GM12864 (cell line): ENCODE measurements at regions not wholly inside any gene's neighbourhood (a gene's known extent, or its start where the extent isn't known, plus 50 kb on each side); places are given as distances from the start of the nearest gene placed in this dataset.

Source experiments
- DNase-seq: peaks from one replicate; pipeline ENCODE4 v3.0.0-alpha.2; 2011; ENCODE audit warnings: low read depth
- H3K4me3 ChIP-seq: 2 replicates; pipeline ENCODE4 v1.5.1; 2011; ENCODE audit warnings: mild to moderate bottlenecking, low read depth, low read length, control low read depth
- TF ChIP-seq, protein P1 (sequence below): IDR thresholded peaks from 2 replicates; pipeline ENCODE4 v1.5.1; 2011; ENCODE audit warnings: low read depth, mild to moderate bottlenecking, moderate library complexity, low read length, control low read depth, inconsistent platforms; ENCODE audit errors: missing control alignments

- TF ChIP-seq, protein P1, sequence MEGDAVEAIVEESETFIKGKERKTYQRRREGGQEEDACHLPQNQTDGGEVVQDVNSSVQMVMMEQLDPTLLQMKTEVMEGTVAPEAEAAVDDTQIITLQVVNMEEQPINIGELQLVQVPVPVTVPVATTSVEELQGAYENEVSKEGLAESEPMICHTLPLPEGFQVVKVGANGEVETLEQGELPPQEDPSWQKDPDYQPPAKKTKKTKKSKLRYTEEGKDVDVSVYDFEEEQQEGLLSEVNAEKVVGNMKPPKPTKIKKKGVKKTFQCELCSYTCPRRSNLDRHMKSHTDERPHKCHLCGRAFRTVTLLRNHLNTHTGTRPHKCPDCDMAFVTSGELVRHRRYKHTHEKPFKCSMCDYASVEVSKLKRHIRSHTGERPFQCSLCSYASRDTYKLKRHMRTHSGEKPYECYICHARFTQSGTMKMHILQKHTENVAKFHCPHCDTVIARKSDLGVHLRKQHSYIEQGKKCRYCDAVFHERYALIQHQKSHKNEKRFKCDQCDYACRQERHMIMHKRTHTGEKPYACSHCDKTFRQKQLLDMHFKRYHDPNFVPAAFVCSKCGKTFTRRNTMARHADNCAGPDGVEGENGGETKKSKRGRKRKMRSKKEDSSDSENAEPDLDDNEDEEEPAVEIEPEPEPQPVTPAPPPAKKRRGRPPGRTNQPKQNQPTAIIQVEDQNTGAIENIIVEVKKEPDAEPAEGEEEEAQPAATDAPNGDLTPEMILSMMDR = no peak
- H3K4me3 ChIP-seq = no peak overlapping the region
- DNase-seq = no peak
Measured at GRCh38 chrX:43175434-43175833, 397.5 kb upstream of the PPP1R2C start.

DNA sequence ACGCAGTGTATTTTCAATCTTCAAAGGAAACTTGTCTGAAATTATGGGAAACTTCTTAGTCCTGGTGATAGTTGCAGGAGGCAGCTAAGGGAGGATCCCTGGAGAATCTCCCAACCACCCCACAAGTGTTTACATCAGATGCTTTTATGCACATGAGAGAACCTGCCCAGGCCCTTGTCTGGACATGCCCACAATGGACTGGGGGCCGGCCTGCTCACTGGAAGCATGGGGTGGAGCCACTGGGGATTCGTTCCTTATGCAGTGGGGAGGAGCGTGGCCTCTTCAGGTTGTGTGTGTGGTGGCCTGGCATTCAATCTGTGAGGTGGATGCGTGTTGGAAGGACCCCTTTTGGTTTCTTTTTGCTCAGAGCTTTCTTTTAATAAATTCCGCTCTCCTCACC, 398.7 kb upstream of the PPP1R2C start:
- no peak for DNase-seq
- TF ChIP-seq, protein P1 = no peak
- H3K4me3 ChIP-seq = no peak overlapping the region

- TF ChIP-seq, protein P1 = no peak
- DNase-seq = no peak
- no peak overlapping the region for H3K4me3 ChIP-seq
Measured at GRCh38 chrX:43188296-43188695, 410.3 kb upstream of the PPP1R2C start.

- no peak for DNase-seq
- no peak overlapping the region for H3K4me3 ChIP-seq
- TF ChIP-seq, protein P1 = no peak
Measured at GRCh38 chrX:43211570-43211969, 433.6 kb upstream of the PPP1R2C start.

GRCh38 chrX:43218198-43218597, 437.9 kb upstream of the MAOA start:
- TF ChIP-seq, protein P1 = no peak
- no peak overlapping the region for H3K4me3 ChIP-seq
- no peak for DNase-seq

DNA sequence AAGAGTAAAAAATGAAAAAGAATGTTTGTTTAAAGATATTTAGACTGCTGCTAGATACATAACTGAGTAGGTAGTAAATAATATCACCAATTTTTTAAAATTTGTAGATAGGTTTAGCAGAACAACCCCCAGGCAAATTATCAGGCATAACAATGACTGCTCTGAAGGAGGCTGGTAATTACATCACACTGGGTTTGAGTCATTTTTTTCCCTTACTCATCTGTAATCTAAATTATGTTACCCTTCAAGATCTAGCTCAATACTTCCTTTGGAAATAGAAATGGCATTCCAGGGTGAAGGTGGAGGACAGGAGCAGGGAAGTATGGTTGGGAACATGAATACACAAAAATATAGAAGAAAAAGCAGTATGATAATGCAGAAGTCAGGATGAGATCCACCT, 431.6 kb upstream of the MAOA start:
- no peak for DNase-seq
- no peak overlapping the region for H3K4me3 ChIP-seq
- TF ChIP-seq, protein P1 = no peak

DNA sequence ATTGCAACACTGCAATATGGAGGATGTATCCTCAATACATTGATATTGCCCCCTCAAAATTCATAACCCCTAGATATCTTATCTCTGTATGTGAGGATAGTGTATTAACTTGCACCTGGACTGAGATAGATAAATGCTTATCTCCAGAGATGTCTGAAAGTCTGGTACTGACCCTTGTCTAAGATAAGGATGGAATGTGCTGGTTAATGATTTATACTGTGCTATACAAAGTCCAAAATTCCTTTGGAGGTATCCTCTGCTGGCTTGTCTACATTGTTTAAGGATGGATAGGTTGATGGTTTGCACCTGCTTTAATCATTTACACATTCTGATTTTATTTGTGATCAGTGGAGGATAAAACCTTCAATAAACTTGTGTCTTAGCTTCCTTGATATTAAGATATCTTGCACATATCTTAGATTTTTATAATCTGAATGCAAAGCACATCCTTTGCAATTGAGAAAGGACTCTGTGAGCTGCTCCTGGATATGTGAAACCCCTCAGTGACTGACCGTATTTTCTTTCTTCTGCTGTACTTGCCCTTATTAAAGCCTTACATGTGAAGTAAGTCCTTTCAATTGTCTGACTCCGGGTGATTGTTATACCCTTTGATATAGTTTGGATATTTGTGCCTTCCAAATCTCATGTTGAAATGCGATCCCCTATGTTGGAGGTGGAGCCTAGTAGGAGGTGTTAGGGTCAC, 430.3 kb upstream of the MAOA start:
- TF ChIP-seq, protein P1 = no peak
- no peak overlapping the region for H3K4me3 ChIP-seq
- DNase-seq = no peak
